ENCODE measurements at regions not wholly inside any gene's neighbourhood (a gene's known extent, or its start where the extent isn't known, plus 50 kb on each side); places are given as distances from the start of the nearest gene placed in this dataset.

GRCh38 chr13:67977066-67977465 lies 746.9 kb upstream of the PCDH9 start:
- no peak for TF ChIP-seq CTCF (IDR thresholded peaks at IDR 0.05; ENCODE audit: low read depth, low read length)
- H3K27me3 ChIP-seq = no peaks in the 10 kb centered on the region
- H3K9me3 ChIP-seq = no peaks in the 10 kb centered on the region
- H3K36me3 ChIP-seq = no peaks in the 10 kb centered on the region
- no peak for DNase-seq
- H3K4me3 ChIP-seq (ENCODE audit: low read depth, low read length) = no peak overlapping the region
- H3K4me1 ChIP-seq = no peaks in the 10 kb centered on the region; the same call in 1 of the 2 replicates

GRCh38 chr13:67971291-67971690 lies 741.2 kb upstream of the PCDH9 start:
- H3K4me1 ChIP-seq = no peaks in the 10 kb centered on the region
- no peaks in the 10 kb centered on the region for H3K36me3 ChIP-seq
- H3K9me3 ChIP-seq = no peaks in the 10 kb centered on the region
- no peaks in the 10 kb centered on the region for H3K27me3 ChIP-seq
- TF ChIP-seq CTCF (IDR thresholded peaks at IDR 0.05; ENCODE audit: low read depth, low read length) = no peak
- DNase-seq = no peak
- no peak overlapping the region for H3K4me3 ChIP-seq (ENCODE audit: low read depth, low read length)

GRCh38 chr13:67967031-67967430 lies 736.9 kb upstream of the PCDH9 start:
- Histone ChIP-seq H3K4me1 (peaks cover 5% of the 10 kb centered on the region; the same call in 1 of the 2 replicates), H3K9me3 (no peaks in the 10 kb centered on the region), H3K27me3 (no peaks in the 10 kb centered on the region), H3K4me3 (ENCODE audit: low read depth, low read length) (no peak overlapping the region), H3K36me3 (no peaks in the 10 kb centered on the region)
- no peak for DNase-seq
- no peak for TF ChIP-seq CTCF (IDR thresholded peaks at IDR 0.05; ENCODE audit: low read depth, low read length)

GRCh38 chr13:67966065-67966464 lies 735.9 kb upstream of the PCDH9 start:
- no peak for TF ChIP-seq CTCF (IDR thresholded peaks at IDR 0.05; ENCODE audit: low read depth, low read length)
- H3K4me3 ChIP-seq (ENCODE audit: low read depth, low read length) = no peak overlapping the region
- H3K4me1 ChIP-seq = peaks cover 5% of the 10 kb centered on the region; the same call in 1 of the 2 replicates
- no peaks in the 10 kb centered on the region for H3K36me3 ChIP-seq
- no peak for DNase-seq
- no peaks in the 10 kb centered on the region for H3K9me3 ChIP-seq
- no peaks in the 10 kb centered on the region for H3K27me3 ChIP-seq

GRCh38 chr13:67964986-67965385 lies 734.9 kb upstream of the PCDH9 start:
- peaks cover 5% of the 10 kb centered on the region; the same call in 1 of the 2 replicates for H3K4me1 ChIP-seq

GRCh38 chr13:67964091-67964490 lies 734.0 kb upstream of the PCDH9 start:
- H3K36me3 ChIP-seq = no peaks in the 10 kb centered on the region
- no peak for TF ChIP-seq CTCF (IDR thresholded peaks at IDR 0.05; ENCODE audit: low read depth, low read length)
- H3K4me3 ChIP-seq (ENCODE audit: low read depth, low read length) = no peak overlapping the region

More at GRCh38 chr13:67964986-67965385, 734.9 kb upstream of the PCDH9 start:
- no peaks in the 10 kb centered on the region for H3K9me3 ChIP-seq
- no peaks in the 10 kb centered on the region for H3K27me3 ChIP-seq
- no peaks in the 10 kb centered on the region for H3K36me3 ChIP-seq
- DNase-seq = no peak
- TF ChIP-seq CTCF (IDR thresholded peaks at IDR 0.05; ENCODE audit: low read depth, low read length) = no peak
- H3K4me3 ChIP-seq (ENCODE audit: low read depth, low read length) = no peak overlapping the region

More at GRCh38 chr13:67964091-67964490, 734.0 kb upstream of the PCDH9 start:
- H3K27me3 ChIP-seq = no peaks in the 10 kb centered on the region
- H3K4me1 ChIP-seq = peaks cover 5% of the 10 kb centered on the region; the same call in 1 of the 2 replicates
- H3K9me3 ChIP-seq = no peaks in the 10 kb centered on the region
- no peak for DNase-seq
